Panc1 (cell line): ENCODE measurements at regions not wholly inside any gene's neighbourhood (a gene's known extent, or its start where the extent isn't known, plus 50 kb on each side); places are given as distances from the start of the nearest gene placed in this dataset.

Source experiments
- ATAC-seq: fragments of 200-7000 bp; cut with Tn5 transposase; 2 replicates; pipeline ENCODE4 v1.9.1; 2020; ENCODE audit warnings: mild to moderate bottlenecking, moderate library complexity
- BruUV-seq: library from RNA; stranded (reverse); fragments of 400-500 nt; replicated peaks from 2 replicates; lab custom pipeline; 2021; lab: Mats Ljungman, UMichigan
- CTCF ChIA-PET: fragments of 300-600 bp; sonication (Branson Sonifier 250); formaldehyde crosslinking; loops from one replicate; lab custom pipeline; 2022; ENCODE audit warnings: antibody characterized with exemption; lab: Charles Lee
- POLR2A ChIA-PET: fragments of 300-600 bp; sonication (Branson Sonifier 250); formaldehyde crosslinking; loops from one replicate; lab custom pipeline; 2022; ENCODE audit warnings: antibody characterized with exemption; lab: Charles Lee
- DNase-seq: peaks from one replicate; pipeline ENCODE4 v3.0.0-alpha.2; 2010; ENCODE audit warnings: low read depth, low spot score
- H3K27ac ChIP-seq: 2 replicates; pipeline ENCODE4 v1.5.1; 2011; ENCODE audit warnings: mild to moderate bottlenecking, low read length, inconsistent platforms
- H3K27me3 ChIP-seq: fragments of 200-500 bp; sonication (Bioruptor generic); 2 replicates; pipeline ENCODE4 v1.6.0; 2014; ENCODE audit warnings: low read length, inconsistent platforms; ENCODE audit not compliant: control insufficient read depth, insufficient read depth
- H3K36me3 ChIP-seq: fragments of 200-500 bp; sonication (Bioruptor generic); 2 replicates; pipeline ENCODE4 v1.5.1; 2014; ENCODE audit warnings: inconsistent platforms, mild to moderate bottlenecking, low read length, moderate library complexity; ENCODE audit not compliant: control insufficient read depth, insufficient read depth
- H3K4me1 ChIP-seq: 2 replicates; pipeline ENCODE4 v1.5.1; 2011; ENCODE audit warnings: inconsistent platforms, mild to moderate bottlenecking, low read length, moderate library complexity; ENCODE audit not compliant: control insufficient read depth, insufficient read depth
- H3K4me3 ChIP-seq, 2 experiments: 2 replicates each; pipeline ENCODE4 v1.5.1; 2011 to 2012; ENCODE audit warnings: low read depth in 2 of 2, low read length in 2 of 2, mild to moderate bottlenecking in 2 of 2, inconsistent platforms in 1 of 2, moderate library complexity in 1 of 2
- H3K9me3 ChIP-seq: fragments of 200-500 bp; sonication (Bioruptor generic); 2 replicates; pipeline ENCODE4 v1.5.1; 2014; ENCODE audit warnings: low read depth, mild to moderate bottlenecking, inconsistent platforms, low read length, moderate library complexity; ENCODE audit not compliant: control insufficient read depth, insufficient read depth
- POLR2AphosphoS5 ChIP-seq: IDR thresholded peaks from 2 replicates; pipeline ENCODE4 v1.6.1; 2012; ENCODE audit warnings: mild to moderate bottlenecking, low read depth, low read length, moderate library complexity
- REST ChIP-seq, 2 experiments: IDR thresholded peaks; 2 replicates each; pipeline ENCODE4 v1.6.1; 2011 to 2012; ENCODE audit warnings: low read depth in 2 of 2, control low read depth in 1 of 2, low read length in 1 of 2, mild to moderate bottlenecking in 1 of 2, moderate library complexity in 1 of 2; ENCODE audit not compliant: insufficient read depth in 1 of 2
- SIN3A ChIP-seq: IDR thresholded peaks from 2 replicates; pipeline ENCODE4 v1.6.1; 2012; ENCODE audit warnings: low read depth, mild to moderate bottlenecking, low read length, moderate library complexity, borderline replicate concordance; ENCODE audit not compliant: insufficient read depth
- TCF7L2 ChIP-seq: IDR thresholded peaks from 2 replicates; pipeline ENCODE4 v1.6.1; 2011; ENCODE audit warnings: mild to moderate bottlenecking, low read depth, low read length, inconsistent platforms
- in situ Hi-C: cut with HindIII; loops from 2 replicates; pipeline ENCODE4 v1.10.0; 2016; ENCODE audit warnings: low sequenced_read_pairs, low pct_unique_long_range_greater_than_20kb
- intact Hi-C: fragments of 100-400 bp; cut with micrococcal nuclease; formaldehyde crosslinking; loops from one replicate; pipeline ENCODE4 v1.10.0; 2022; ENCODE audit not compliant: unreplicated experiment
- TF ChIP-seq, protein P1 (sequence below): fragments of 450-650 bp; IDR thresholded peaks from 2 replicates; pipeline ENCODE4 v1.5.1; 2017; ENCODE audit warnings: mild to moderate bottlenecking

- Histone ChIP-seq H3K4me1 (no peaks in the 10 kb centered on the region), H3K27me3 (no peaks in the 10 kb centered on the region), H3K9me3 (0 out of 2 replicates have a peak, but pooled peaks cover under 1% of the 10 kb centered on the region), H3K4me3 (no peak overlapping the region), H3K36me3 (no peaks in the 10 kb centered on the region), H3K27ac (no peak overlapping the region)
- no TSS peak for BruUV-seq
- CTCF ChIA-PET, result no interaction called here
- intact Hi-C loops, result no loop called here
- TF ChIP-seq REST (IDR thresholded peaks at IDR 0.05; ENCODE audit: insufficient read depth in 1 of 2, low read depth in 2 of 2, low read length in 1 of 2), result no peak
- TF ChIP-seq, protein P1, sequence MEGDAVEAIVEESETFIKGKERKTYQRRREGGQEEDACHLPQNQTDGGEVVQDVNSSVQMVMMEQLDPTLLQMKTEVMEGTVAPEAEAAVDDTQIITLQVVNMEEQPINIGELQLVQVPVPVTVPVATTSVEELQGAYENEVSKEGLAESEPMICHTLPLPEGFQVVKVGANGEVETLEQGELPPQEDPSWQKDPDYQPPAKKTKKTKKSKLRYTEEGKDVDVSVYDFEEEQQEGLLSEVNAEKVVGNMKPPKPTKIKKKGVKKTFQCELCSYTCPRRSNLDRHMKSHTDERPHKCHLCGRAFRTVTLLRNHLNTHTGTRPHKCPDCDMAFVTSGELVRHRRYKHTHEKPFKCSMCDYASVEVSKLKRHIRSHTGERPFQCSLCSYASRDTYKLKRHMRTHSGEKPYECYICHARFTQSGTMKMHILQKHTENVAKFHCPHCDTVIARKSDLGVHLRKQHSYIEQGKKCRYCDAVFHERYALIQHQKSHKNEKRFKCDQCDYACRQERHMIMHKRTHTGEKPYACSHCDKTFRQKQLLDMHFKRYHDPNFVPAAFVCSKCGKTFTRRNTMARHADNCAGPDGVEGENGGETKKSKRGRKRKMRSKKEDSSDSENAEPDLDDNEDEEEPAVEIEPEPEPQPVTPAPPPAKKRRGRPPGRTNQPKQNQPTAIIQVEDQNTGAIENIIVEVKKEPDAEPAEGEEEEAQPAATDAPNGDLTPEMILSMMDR, result no peak
- no peak for TF ChIP-seq TCF7L2
- TF ChIP-seq POLR2AphosphoS5, result no peak
- TF ChIP-seq SIN3A, result no peak
- no peak for ATAC-seq
- DNase-seq, result no peak
- POLR2A ChIA-PET, result no interaction called here
- in situ Hi-C loops, result no loop called here
Observed at GRCh38 chr5:66540078-66540477, 56.1 kb upstream of the MAST4 start.

DNA sequence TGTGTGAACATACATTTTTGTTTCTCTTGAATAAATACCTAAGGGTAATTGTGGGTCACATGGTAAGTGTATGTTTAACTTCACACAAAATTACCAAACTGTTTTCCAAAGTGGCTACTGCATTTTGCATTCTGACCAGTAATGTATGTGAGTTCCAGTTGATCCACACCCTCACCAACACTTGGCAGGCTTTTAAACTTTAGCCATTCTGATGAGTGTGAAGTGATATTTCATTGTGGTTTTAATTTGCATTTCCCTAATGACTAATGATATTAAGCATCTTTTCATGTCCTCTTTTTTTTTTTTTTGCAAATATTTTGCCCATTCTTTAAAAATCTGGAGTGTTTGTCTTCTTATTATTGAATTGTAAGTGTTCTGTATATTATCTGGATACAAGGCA is 53.5 kb upstream of the MAST4 start:
- CTCF ChIA-PET, result no interaction called here
- H3K27me3 ChIP-seq, result no peaks in the 10 kb centered on the region
- TF ChIP-seq SIN3A (no peak), POLR2AphosphoS5 (no peak), TCF7L2 (no peak), REST (IDR thresholded peaks at IDR 0.05; ENCODE audit: insufficient read depth in 1 of 2, low read depth in 2 of 2, low read length in 1 of 2) (no peak)
- TF ChIP-seq, protein P1, result no peak
- H3K36me3 ChIP-seq, result no peaks in the 10 kb centered on the region
- H3K9me3 ChIP-seq, result peaks cover 17% of the 10 kb centered on the region
- intact Hi-C loops, result no loop called here
- POLR2A ChIA-PET, result no interaction called here
- in situ Hi-C loops, result no loop called here
- no peak overlapping the region for H3K4me3 ChIP-seq
- H3K27ac ChIP-seq, result no peak overlapping the region
- no peaks in the 10 kb centered on the region for H3K4me1 ChIP-seq
- DNase-seq, result no peak
- BruUV-seq, result no TSS peak
- ATAC-seq, result no peak
